Nephron (organoid): ENCODE measurements at regions not wholly inside any gene's neighbourhood (a gene's known extent, or its start where the extent isn't known, plus 50 kb on each side); places are given as distances from the start of the nearest gene placed in this dataset.
"Not testable (repeated sequence)": the region's sequence is repeated elsewhere in the genome, so short reads cannot be mapped to it uniquely, and the experiment has no call there.

Experiments used
- H3K27ac Mint-ChIP-seq, 3 experiments: 2 replicates each; pipeline ENCODE4 v1.8.0; 2020; ENCODE audit warnings: mixed read lengths in 3 of 3, mild to moderate bottlenecking in 2 of 3, moderate library complexity in 1 of 3
- H3K27me3 Mint-ChIP-seq: 2 replicates; pipeline ENCODE4 v1.8.0; 2021; ENCODE audit warnings: low read depth, mild to moderate bottlenecking, moderate library complexity, mixed read lengths
- H3K36me3 Mint-ChIP-seq: 2 replicates; pipeline ENCODE4 v1.8.0; 2020; ENCODE audit warnings: low read depth, mixed read lengths
- H3K4me1 Mint-ChIP-seq: 2 replicates; pipeline ENCODE4 v1.8.0; 2020; ENCODE audit warnings: mixed read lengths
- H3K4me3 Mint-ChIP-seq, 3 experiments: 2 replicates each; pipeline ENCODE4 v1.8.0; 2020; ENCODE audit warnings: mild to moderate bottlenecking in 3 of 3, mixed read lengths in 3 of 3, moderate library complexity in 2 of 3
- H3K9me3 Mint-ChIP-seq: 2 replicates; pipeline ENCODE4 v1.8.0; 2020; ENCODE audit warnings: mixed read lengths
- CTCF ChIP-seq, 3 experiments: fragments of 200-600 bp; sonication (generic); IDR thresholded peaks; one replicate each; pipeline ENCODE4 v1.5.0; 2021; ENCODE audit warnings: antibody characterized with exemption in 3 of 3; ENCODE audit not compliant: unreplicated experiment in 3 of 3

DNA sequence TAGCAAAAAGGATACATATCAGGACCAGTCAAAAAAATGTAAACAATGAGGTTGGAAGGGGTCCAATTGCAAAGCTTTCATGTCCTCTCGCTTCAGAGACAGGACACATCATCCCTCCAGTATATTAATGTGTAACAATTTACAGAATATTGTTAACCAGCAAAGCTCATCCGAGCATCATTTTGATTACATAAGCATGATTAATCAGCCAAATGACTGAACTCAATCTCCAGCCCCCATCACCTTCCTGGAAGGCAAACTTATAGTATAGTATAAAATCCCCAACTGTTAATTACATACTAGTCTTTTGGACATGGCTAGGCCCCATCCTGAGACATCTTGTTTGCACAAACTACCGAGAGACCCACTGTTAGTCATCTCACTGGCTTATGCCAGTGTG lies 77.6 kb upstream of the TRAM1L1 start:
- Mint-ChIP-seq H3K4me1 (no peaks in the 10 kb centered on the region), H3K27me3 (no peaks in the 10 kb centered on the region), H3K9me3 (no peaks in the 10 kb centered on the region), H3K27ac (no peak overlapping the region), H3K4me3 (no peak overlapping the region), H3K36me3 (no peaks in the 10 kb centered on the region)
- no peak for TF ChIP-seq CTCF (IDR thresholded peaks at IDR 0.05; ENCODE audit: unreplicated experiment in 3 of 3)

- H3K36me3 Mint-ChIP-seq: no peaks in the 10 kb centered on the region
- H3K27me3 Mint-ChIP-seq: no peaks in the 10 kb centered on the region
- no peak for TF ChIP-seq CTCF (IDR thresholded peaks at IDR 0.05; ENCODE audit: unreplicated experiment in 3 of 3)
- no peaks in the 10 kb centered on the region for H3K4me1 Mint-ChIP-seq
- no peak overlapping the region for H3K27ac Mint-ChIP-seq
- no peaks in the 10 kb centered on the region for H3K9me3 Mint-ChIP-seq
- H3K4me3 Mint-ChIP-seq: no peak overlapping the region
These were observed 79.0 kb upstream of the TRAM1L1 start for GRCh38 chr4:117164338-117164737.

DNA sequence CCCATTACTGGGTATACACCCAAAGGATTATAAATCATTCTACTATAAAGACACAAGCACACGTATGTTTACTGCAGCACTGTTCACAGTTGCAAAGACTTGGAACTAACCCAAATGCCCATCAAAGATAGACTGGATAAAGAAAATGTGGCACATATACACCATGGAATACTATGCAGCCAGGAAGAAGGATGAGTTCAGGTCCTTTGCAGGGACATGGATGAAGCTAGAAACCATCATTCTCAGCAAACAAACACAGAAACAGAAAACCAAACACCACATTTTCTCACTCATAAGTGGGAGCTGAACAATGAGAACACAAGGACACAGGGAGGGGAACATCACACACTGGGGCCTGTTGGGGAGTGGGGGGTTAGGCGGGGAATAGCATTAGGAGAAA lies 90.0 kb upstream of the TRAM1L1 start:
- not testable (repeated sequence) for H3K9me3 Mint-ChIP-seq, H3K4me1 Mint-ChIP-seq, H3K36me3 Mint-ChIP-seq, H3K4me3 Mint-ChIP-seq, H3K27ac Mint-ChIP-seq, H3K27me3 Mint-ChIP-seq

DNA sequence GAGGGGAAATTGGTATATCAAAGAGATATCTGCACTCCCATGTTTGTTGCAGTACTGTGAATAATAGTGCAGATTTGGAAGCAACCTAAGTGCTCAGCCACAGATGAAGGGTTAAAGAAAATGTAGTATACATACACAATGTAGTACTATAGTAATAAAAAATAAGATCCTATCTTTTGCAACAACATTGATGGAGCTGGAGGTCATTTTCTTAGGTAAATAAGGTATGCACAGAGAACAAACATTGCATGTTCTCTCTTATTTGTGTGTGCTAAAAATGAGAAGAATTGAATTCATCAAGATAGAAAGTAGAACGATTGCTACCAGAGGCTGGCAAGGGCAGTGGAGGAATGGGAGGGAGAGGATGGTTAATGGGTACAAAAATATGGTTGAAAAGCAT lies 117.9 kb upstream of the TRAM1L1 start:
- Mint-ChIP-seq H3K4me3 (no peak overlapping the region), H3K27me3 (no peaks in the 10 kb centered on the region), H3K36me3 (no peaks in the 10 kb centered on the region), H3K27ac (no peak overlapping the region), H3K9me3 (no peaks in the 10 kb centered on the region), H3K4me1 (no peaks in the 10 kb centered on the region)
- no peak for TF ChIP-seq CTCF (IDR thresholded peaks at IDR 0.05; ENCODE audit: unreplicated experiment in 3 of 3)

- TF ChIP-seq CTCF (IDR thresholded peaks at IDR 0.05; ENCODE audit: unreplicated experiment in 3 of 3): no peak
- no peaks in the 10 kb centered on the region for H3K4me1 Mint-ChIP-seq
- no peaks in the 10 kb centered on the region for H3K9me3 Mint-ChIP-seq
- H3K4me3 Mint-ChIP-seq: no peak overlapping the region
- H3K27ac Mint-ChIP-seq: no peak overlapping the region
- H3K27me3 Mint-ChIP-seq: no peaks in the 10 kb centered on the region
- H3K36me3 Mint-ChIP-seq: no peaks in the 10 kb centered on the region
These were observed 125.2 kb upstream of the TRAM1L1 start for GRCh38 chr4:117210551-117210950.

- H3K27me3 Mint-ChIP-seq: no peaks in the 10 kb centered on the region
- H3K27ac Mint-ChIP-seq: no peak overlapping the region
- H3K9me3 Mint-ChIP-seq: no peaks in the 10 kb centered on the region
- H3K4me1 Mint-ChIP-seq: no peaks in the 10 kb centered on the region
- H3K4me3 Mint-ChIP-seq: no peak overlapping the region
- no peak for TF ChIP-seq CTCF (IDR thresholded peaks at IDR 0.05; ENCODE audit: unreplicated experiment in 3 of 3)
- H3K36me3 Mint-ChIP-seq: no peaks in the 10 kb centered on the region
These were observed 138.9 kb upstream of the TRAM1L1 start for GRCh38 chr4:117224256-117224655.

- no peaks in the 10 kb centered on the region for H3K9me3 Mint-ChIP-seq
- H3K4me3 Mint-ChIP-seq: no peak overlapping the region
- no peak for TF ChIP-seq CTCF (IDR thresholded peaks at IDR 0.05; ENCODE audit: unreplicated experiment in 3 of 3)
- no peaks in the 10 kb centered on the region for H3K36me3 Mint-ChIP-seq
- no peak overlapping the region for H3K27ac Mint-ChIP-seq
- no peaks in the 10 kb centered on the region for H3K27me3 Mint-ChIP-seq
- H3K4me1 Mint-ChIP-seq: no peaks in the 10 kb centered on the region
These were observed 140.1 kb upstream of the TRAM1L1 start for GRCh38 chr4:117225471-117225870.
